ENCODE measurements at regions not wholly inside any gene's neighbourhood (a gene's known extent, or its start where the extent isn't known, plus 50 kb on each side); places are given as distances from the start of the nearest gene placed in this dataset.

GRCh38 chr6:74734901-74735300, 471.0 kb downstream of the COL12A1 start:
- Histone ChIP-seq H3K36me3 (ENCODE audit: insufficient read depth, low read length) (no peaks in the 10 kb centered on the region), H3K27ac (ENCODE audit: low read depth, low read length, poor library complexity, severe bottlenecking) (no peak overlapping the region), H4K20me1 (ENCODE audit: insufficient read depth, low read length) (no peaks in the 10 kb centered on the region), H3K79me2 (ENCODE audit: insufficient read depth, low read depth, low read length) (no peaks in the 10 kb centered on the region), H3K4me1 (ENCODE audit: insufficient read depth, low read length, poor library complexity, severe bottlenecking) (no peaks in the 10 kb centered on the region), H3K9me3 (ENCODE audit: low read length) (no peaks in the 10 kb centered on the region), H3K9me2 (ENCODE audit: insufficient read depth, low read length) (no peaks in the 10 kb centered on the region), H3K4me3 (ENCODE audit: low read depth, low read length, poor library complexity, severe bottlenecking) (no peak overlapping the region), H3K4me2 (ENCODE audit: low read length) (no peak overlapping the region), H2AFZ (ENCODE audit: low read length) (no peak overlapping the region)
- POLR2A ChIA-PET: interaction anchor here (0.9 kb wide), 1 partner anchor 9 kb away, joined by 3 read pairs; no protein-coding TSS in a partner anchor
- CTCF ChIA-PET (ENCODE audit: unreplicated experiment): no interaction called here
- TF ChIP-seq EZH2phosphoT487 (IDR thresholded peaks at IDR 0.05; ENCODE audit: borderline replicate concordance, low read depth, low read length) (no peak), CTCF (conservative IDR thresholded peaks at IDR 0.05; ENCODE audit: low read length) (no peak)
- no peak for DNase-seq (ENCODE audit: low spot score)
- intact Hi-C loops (cut with micrococcal nuclease; ENCODE audit: unreplicated experiment): no loop called here
- BruUV-seq (replicated peaks): no TSS peak

- BruUV-seq (replicated peaks): no TSS peak
- Histone ChIP-seq H3K9me2 (ENCODE audit: insufficient read depth, low read length) (no peaks in the 10 kb centered on the region), H3K9me3 (ENCODE audit: low read length) (no peaks in the 10 kb centered on the region), H3K4me1 (ENCODE audit: insufficient read depth, low read length, poor library complexity, severe bottlenecking) (no peaks in the 10 kb centered on the region), H3K27ac (ENCODE audit: low read depth, low read length, poor library complexity, severe bottlenecking) (no peak overlapping the region), H3K4me3 (ENCODE audit: low read depth, low read length, poor library complexity, severe bottlenecking) (no peak overlapping the region), H4K20me1 (ENCODE audit: insufficient read depth, low read length) (no peaks in the 10 kb centered on the region), H3K4me2 (ENCODE audit: low read length) (no peak overlapping the region), H3K79me2 (ENCODE audit: insufficient read depth, low read depth, low read length) (no peaks in the 10 kb centered on the region), H3K36me3 (ENCODE audit: insufficient read depth, low read length) (no peaks in the 10 kb centered on the region), H2AFZ (ENCODE audit: low read length) (no peak overlapping the region)
- ChIA-PET CTCF (ENCODE audit: unreplicated experiment) (no interaction called here), POLR2A (no interaction called here)
- no peak for DNase-seq (ENCODE audit: low spot score)
- intact Hi-C loops (cut with micrococcal nuclease; ENCODE audit: unreplicated experiment): no loop called here
- TF ChIP-seq CTCF (conservative IDR thresholded peaks at IDR 0.05; ENCODE audit: low read length): no peak
- no peak for TF ChIP-seq EZH2phosphoT487 (IDR thresholded peaks at IDR 0.05; ENCODE audit: borderline replicate concordance, low read depth, low read length)
Measured at GRCh38 chr6:74733830-74734620, 471.8 kb downstream of the COL12A1 start.

GRCh38 chr6:74731931-74732330, 473.9 kb downstream of the COL12A1 start:
- no peaks in the 10 kb centered on the region for H3K36me3 ChIP-seq (ENCODE audit: insufficient read depth, low read length)
- no peak for DNase-seq (ENCODE audit: low spot score)
- H3K27ac ChIP-seq (ENCODE audit: low read depth, low read length, poor library complexity, severe bottlenecking): no peak overlapping the region
- no peaks in the 10 kb centered on the region for H3K4me1 ChIP-seq (ENCODE audit: insufficient read depth, low read length, poor library complexity, severe bottlenecking)
- intact Hi-C loops (cut with micrococcal nuclease; ENCODE audit: unreplicated experiment): no loop called here
- no TSS peak for BruUV-seq (replicated peaks)
- H3K9me3 ChIP-seq (ENCODE audit: low read length): no peaks in the 10 kb centered on the region
- no peak overlapping the region for H2AFZ ChIP-seq (ENCODE audit: low read length)
- POLR2A ChIA-PET: no interaction called here
- TF ChIP-seq EZH2phosphoT487 (IDR thresholded peaks at IDR 0.05; ENCODE audit: borderline replicate concordance, low read depth, low read length) (no peak), CTCF (conservative IDR thresholded peaks at IDR 0.05; ENCODE audit: low read length) (no peak)
- H3K9me2 ChIP-seq (ENCODE audit: insufficient read depth, low read length): no peaks in the 10 kb centered on the region
- H3K4me3 ChIP-seq (ENCODE audit: low read depth, low read length, poor library complexity, severe bottlenecking): no peak overlapping the region
- H3K4me2 ChIP-seq (ENCODE audit: low read length): no peak overlapping the region
- CTCF ChIA-PET (ENCODE audit: unreplicated experiment): no interaction called here
- H3K79me2 ChIP-seq (ENCODE audit: insufficient read depth, low read depth, low read length): no peaks in the 10 kb centered on the region
- H4K20me1 ChIP-seq (ENCODE audit: insufficient read depth, low read length): no peaks in the 10 kb centered on the region
